ENCODE measurements at regions not wholly inside any gene's neighbourhood (a gene's known extent, or its start where the extent isn't known, plus 50 kb on each side); places are given as distances from the start of the nearest gene placed in this dataset.

DNA sequence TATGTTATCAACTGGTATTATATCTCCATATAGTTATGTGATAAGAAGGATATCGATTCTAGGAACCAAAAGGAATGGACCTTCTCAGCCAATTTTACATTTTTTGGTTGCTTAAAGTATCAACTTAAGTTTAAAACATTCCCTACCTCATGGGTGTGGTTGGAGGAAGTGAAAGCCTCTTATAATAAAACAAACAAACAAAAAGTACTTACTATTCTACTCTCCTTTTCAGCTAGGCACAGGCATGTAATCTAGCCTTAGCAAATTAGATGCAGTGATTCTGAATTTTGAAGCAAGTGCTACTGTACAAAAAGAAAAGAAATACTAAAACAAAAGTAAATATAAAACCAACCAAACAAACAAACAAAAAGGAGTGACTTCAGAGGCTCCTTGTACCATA, 485.4 kb downstream of the C4orf33 start:
- no peak overlapping the region for H3K18ac ChIP-seq (ENCODE audit: low read length)

DNA sequence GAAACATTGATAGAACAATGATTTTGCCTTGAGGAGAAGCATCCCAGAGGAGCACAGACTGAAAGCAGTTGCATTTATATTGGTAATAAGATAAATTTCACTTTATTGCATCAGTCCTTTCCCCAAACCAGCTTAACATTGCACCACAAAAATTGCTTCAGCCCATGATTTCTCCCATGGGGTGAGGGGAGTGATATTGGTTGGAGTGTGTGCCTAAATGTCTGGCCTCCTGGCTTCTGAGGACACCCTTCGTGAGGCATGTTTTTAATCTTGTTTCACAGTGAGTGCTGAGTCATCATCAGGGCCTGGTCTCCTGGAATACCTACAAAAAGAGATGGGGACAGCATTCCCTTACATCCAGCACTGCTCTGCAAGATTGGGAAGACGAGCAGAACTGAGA, 487.9 kb downstream of the C4orf33 start:
- H3K9me3 ChIP-seq (ENCODE audit: insufficient read depth, low read depth, low read length) = no peaks in the 10 kb centered on the region
- H4K91ac ChIP-seq (ENCODE audit: low read depth, low read length) = no peak overlapping the region
- H2AK5ac ChIP-seq (ENCODE audit: low read length) = no peak overlapping the region
- no peak for DNase-seq
- no peak overlapping the region for H4K12ac ChIP-seq (ENCODE audit: low read depth, low read length)
- H3K4me2 ChIP-seq (ENCODE audit: low read length) = no peak overlapping the region
- no peak overlapping the region for H2BK5ac ChIP-seq (ENCODE audit: low read depth, low read length, poor library complexity)
- no peak overlapping the region for H2BK120ac ChIP-seq (ENCODE audit: insufficient read depth, low read length, poor library complexity)
- no peaks in the 10 kb centered on the region for H3K27me3 ChIP-seq (ENCODE audit: insufficient read depth, low read length)
- no CpG with 5 or more reads among the region's 2 CpGs for WGBS (ENCODE audit: extremely low coverage, insufficient coverage, insufficient read length)
- H3K27ac ChIP-seq (ENCODE audit: low read depth, low read length) = no peak overlapping the region
- H3K14ac ChIP-seq (ENCODE audit: low read length) = no peak overlapping the region
- H3K23ac ChIP-seq (ENCODE audit: low read length) = no peak overlapping the region
- H3K79me1 ChIP-seq (ENCODE audit: low read length) = no peaks in the 10 kb centered on the region
- no peaks in the 10 kb centered on the region for H3K79me2 ChIP-seq (ENCODE audit: control insufficient read depth, insufficient read depth, low read length, poor library complexity)
- H2AFZ ChIP-seq (ENCODE audit: insufficient read depth, low read length, poor library complexity) = no peak overlapping the region
- H4K8ac ChIP-seq (ENCODE audit: low read depth, low read length) = no peak overlapping the region
- H3K18ac ChIP-seq (ENCODE audit: low read length) = no peak overlapping the region
- H3K4ac ChIP-seq (ENCODE audit: low read depth, low read length) = no peak overlapping the region
- H3K4me1 ChIP-seq (ENCODE audit: control insufficient read depth in 1 of 2, insufficient read depth in 2 of 2, low read length in 2 of 2) = no peaks in the 10 kb centered on the region
- H2BK12ac ChIP-seq (ENCODE audit: low read length) = no peak overlapping the region
- no peak overlapping the region for H3K9ac ChIP-seq (ENCODE audit: low read length)
- no peaks in the 10 kb centered on the region for H3K36me3 ChIP-seq (ENCODE audit: control insufficient read depth in 1 of 2, insufficient read depth in 2 of 2, low read length in 2 of 2)
- H3K4me3 ChIP-seq (ENCODE audit: low read depth, low read length) = no peak overlapping the region

More for the DNA sequence above, 485.4 kb downstream of the C4orf33 start:
- H3K27ac ChIP-seq (ENCODE audit: low read depth, low read length) = no peak overlapping the region
- no peaks in the 10 kb centered on the region for H3K9me3 ChIP-seq (ENCODE audit: insufficient read depth, low read depth, low read length)
- no peak overlapping the region for H4K8ac ChIP-seq (ENCODE audit: low read depth, low read length)
- no CpG with 5 or more reads among the region's 1 CpG for WGBS (ENCODE audit: extremely low coverage, insufficient coverage, insufficient read length)
- no peak overlapping the region for H3K4me3 ChIP-seq (ENCODE audit: low read depth, low read length)
- no peak overlapping the region for H3K9ac ChIP-seq (ENCODE audit: low read length)
- H3K36me3 ChIP-seq (ENCODE audit: control insufficient read depth in 1 of 2, insufficient read depth in 2 of 2, low read length in 2 of 2) = no peaks in the 10 kb centered on the region
- no peak overlapping the region for H3K4ac ChIP-seq (ENCODE audit: low read depth, low read length)
- no peak overlapping the region for H2BK5ac ChIP-seq (ENCODE audit: low read depth, low read length, poor library complexity)
- no peak overlapping the region for H2BK12ac ChIP-seq (ENCODE audit: low read length)
- H2BK120ac ChIP-seq (ENCODE audit: insufficient read depth, low read length, poor library complexity) = no peak overlapping the region
- DNase-seq = no peak
- H2AK5ac ChIP-seq (ENCODE audit: low read length) = no peak overlapping the region
- H3K27me3 ChIP-seq (ENCODE audit: insufficient read depth, low read length) = no peaks in the 10 kb centered on the region
- H4K91ac ChIP-seq (ENCODE audit: low read depth, low read length) = no peak overlapping the region
- H4K12ac ChIP-seq (ENCODE audit: low read depth, low read length) = no peak overlapping the region
- no peak overlapping the region for H3K23ac ChIP-seq (ENCODE audit: low read length)
- H2AFZ ChIP-seq (ENCODE audit: insufficient read depth, low read length, poor library complexity) = no peak overlapping the region
- no peak overlapping the region for H3K4me2 ChIP-seq (ENCODE audit: low read length)
- no peaks in the 10 kb centered on the region for H3K79me1 ChIP-seq (ENCODE audit: low read length)
- no peaks in the 10 kb centered on the region for H3K4me1 ChIP-seq (ENCODE audit: control insufficient read depth in 1 of 2, insufficient read depth in 2 of 2, low read length in 2 of 2)
- no peaks in the 10 kb centered on the region for H3K79me2 ChIP-seq (ENCODE audit: control insufficient read depth, insufficient read depth, low read length, poor library complexity)
- H3K14ac ChIP-seq (ENCODE audit: low read length) = no peak overlapping the region

DNA sequence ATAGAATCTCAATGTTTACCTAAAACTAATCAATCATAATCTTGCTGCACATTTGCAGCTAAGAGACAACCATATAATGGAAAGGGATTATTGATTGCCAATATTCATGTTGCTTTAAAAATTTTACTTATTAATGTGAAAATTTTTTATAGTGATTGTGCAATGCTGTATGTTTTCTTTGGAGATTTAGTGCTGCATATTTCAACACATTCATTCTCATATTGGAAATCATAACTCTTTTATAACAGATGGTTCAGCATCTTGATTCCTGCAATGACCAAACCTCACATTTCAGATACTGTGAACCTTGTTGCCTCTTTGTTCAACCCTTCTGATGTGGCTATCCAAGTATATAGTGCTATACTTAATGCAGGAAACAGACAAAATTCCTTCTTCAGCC, 502.6 kb downstream of the C4orf33 start:
- H3K27me3 ChIP-seq (ENCODE audit: insufficient read depth, low read length) = no peaks in the 10 kb centered on the region
- no peaks in the 10 kb centered on the region for H3K79me1 ChIP-seq (ENCODE audit: low read length)
- no peaks in the 10 kb centered on the region for H3K36me3 ChIP-seq (ENCODE audit: control insufficient read depth in 1 of 2, insufficient read depth in 2 of 2, low read length in 2 of 2)
- H3K4me3 ChIP-seq (ENCODE audit: low read depth, low read length) = no peak overlapping the region
- H3K4me1 ChIP-seq (ENCODE audit: control insufficient read depth in 1 of 2, insufficient read depth in 2 of 2, low read length in 2 of 2) = no peaks in the 10 kb centered on the region
- no peak overlapping the region for H2BK120ac ChIP-seq (ENCODE audit: insufficient read depth, low read length, poor library complexity)
- H3K4me2 ChIP-seq (ENCODE audit: low read length) = no peak overlapping the region
- no peak overlapping the region for H3K23ac ChIP-seq (ENCODE audit: low read length)
- H2AK5ac ChIP-seq (ENCODE audit: low read length) = no peak overlapping the region
- no peak overlapping the region for H2BK12ac ChIP-seq (ENCODE audit: low read length)
- H4K8ac ChIP-seq (ENCODE audit: low read depth, low read length) = no peak overlapping the region
- H4K12ac ChIP-seq (ENCODE audit: low read depth, low read length) = no peak overlapping the region
- no peaks in the 10 kb centered on the region for H3K9me3 ChIP-seq (ENCODE audit: insufficient read depth, low read depth, low read length)
- no peaks in the 10 kb centered on the region for H3K79me2 ChIP-seq (ENCODE audit: control insufficient read depth, insufficient read depth, low read length, poor library complexity)
- no peak overlapping the region for H2AFZ ChIP-seq (ENCODE audit: insufficient read depth, low read length, poor library complexity)
- no peak for DNase-seq
- H3K27ac ChIP-seq (ENCODE audit: low read depth, low read length) = no peak overlapping the region
- no peak overlapping the region for H2BK5ac ChIP-seq (ENCODE audit: low read depth, low read length, poor library complexity)
- H3K4ac ChIP-seq (ENCODE audit: low read depth, low read length) = no peak overlapping the region
- H3K9ac ChIP-seq (ENCODE audit: low read length) = no peak overlapping the region
- H3K14ac ChIP-seq (ENCODE audit: low read length) = no peak overlapping the region
- no peak overlapping the region for H3K18ac ChIP-seq (ENCODE audit: low read length)
- no peak overlapping the region for H4K91ac ChIP-seq (ENCODE audit: low read depth, low read length)

- Histone ChIP-seq H3K9me3 (ENCODE audit: insufficient read depth, low read depth, low read length) (no peaks in the 10 kb centered on the region), H3K9ac (ENCODE audit: low read length) (no peak overlapping the region), H3K79me1 (ENCODE audit: low read length) (no peaks in the 10 kb centered on the region), H2BK5ac (ENCODE audit: low read depth, low read length, poor library complexity) (no peak overlapping the region), H3K27ac (ENCODE audit: low read depth, low read length) (no peak overlapping the region), H3K4me1 (ENCODE audit: control insufficient read depth in 1 of 2, insufficient read depth in 2 of 2, low read length in 2 of 2) (no peaks in the 10 kb centered on the region), H3K36me3 (ENCODE audit: control insufficient read depth in 1 of 2, insufficient read depth in 2 of 2, low read length in 2 of 2) (no peaks in the 10 kb centered on the region), H3K4me2 (ENCODE audit: low read length) (no peak overlapping the region), H3K14ac (ENCODE audit: low read length) (no peak overlapping the region), H2BK12ac (ENCODE audit: low read length) (no peak overlapping the region), H2AFZ (ENCODE audit: insufficient read depth, low read length, poor library complexity) (no peak overlapping the region), H4K8ac (ENCODE audit: low read depth, low read length) (no peak overlapping the region), H2AK5ac (ENCODE audit: low read length) (no peak overlapping the region), H3K4ac (ENCODE audit: low read depth, low read length) (no peak overlapping the region), H3K79me2 (ENCODE audit: control insufficient read depth, insufficient read depth, low read length, poor library complexity) (no peaks in the 10 kb centered on the region), H4K12ac (ENCODE audit: low read depth, low read length) (no peak overlapping the region), H3K27me3 (ENCODE audit: insufficient read depth, low read length) (no peaks in the 10 kb centered on the region), H3K4me3 (ENCODE audit: low read depth, low read length) (no peak overlapping the region), H2BK120ac (ENCODE audit: insufficient read depth, low read length, poor library complexity) (no peak overlapping the region), H4K91ac (ENCODE audit: low read depth, low read length) (no peak overlapping the region), H3K23ac (ENCODE audit: low read length) (no peak overlapping the region), H3K18ac (ENCODE audit: low read length) (no peak overlapping the region)
- WGBS (ENCODE audit: extremely low coverage, insufficient coverage, insufficient read length) = no CpG with 5 or more reads among the region's 5 CpGs
- no peak for DNase-seq
Measured at GRCh38 chr4:129600898-129601297, 504.9 kb downstream of the C4orf33 start.
